DMS114 treated with DMSO at 0.1 percent for 48 hours (cell line): ENCODE measurements at regions not wholly inside any gene's neighbourhood (a gene's known extent, or its start where the extent isn't known, plus 50 kb on each side); places are given as distances from the start of the nearest gene placed in this dataset.
A peak's percentile ranks its signal among the peaks of the same experiment; 100 is the strongest.

Source experiments
- DNase-seq: peaks from one replicate; lab custom pipeline; 2025; ENCODE audit not compliant: unreplicated experiment; lab: John Stamatoyannopoulos, UW

- peak; percentile 65 for DNase-seq
Measured at GRCh38 chr6:140061110-140062042, 686.9 kb upstream of the CITED2 start.

- DNase-seq = no peak
Measured at GRCh38 chr6:140059947-140060346, 685.5 kb upstream of the CITED2 start.

- DNase-seq = no peak
Measured at GRCh38 chr6:140058863-140059262, 684.4 kb upstream of the CITED2 start.

GRCh38 chr6:140052736-140053729 lies 678.6 kb upstream of the CITED2 start:
- DNase-seq = no peak

- no peak for DNase-seq
Measured at GRCh38 chr6:140051521-140052512, 677.4 kb upstream of the CITED2 start.

GRCh38 chr6:140050101-140050995 lies 675.9 kb upstream of the CITED2 start:
- DNase-seq = peak; percentile 84

GRCh38 chr6:140049251-140049650 lies 674.8 kb upstream of the CITED2 start:
- DNase-seq = peak; percentile 74

GRCh38 chr6:140048202-140048790 lies 673.8 kb upstream of the CITED2 start:
- DNase-seq = no peak

GRCh38 chr6:140047321-140047720 lies 672.9 kb upstream of the CITED2 start:
- no peak for DNase-seq

GRCh38 chr6:140046016-140046632 lies 671.7 kb upstream of the CITED2 start:
- DNase-seq = no peak

- no peak for DNase-seq
Measured at GRCh38 chr6:140045116-140045515, 670.7 kb upstream of the CITED2 start.

GRCh38 chr6:140044626-140045025 lies 670.2 kb upstream of the CITED2 start:
- DNase-seq = no peak

GRCh38 chr6:140043762-140044378 lies 669.4 kb upstream of the CITED2 start:
- no peak for DNase-seq

GRCh38 chr6:140043357-140043756 lies 668.9 kb upstream of the CITED2 start:
- DNase-seq = no peak

GRCh38 chr6:140041571-140042332 lies 667.3 kb upstream of the CITED2 start:
- no peak for DNase-seq

- no peak for DNase-seq
Measured at GRCh38 chr6:140041056-140041455, 666.6 kb upstream of the CITED2 start.

- DNase-seq = no peak
Measured at GRCh38 chr6:140040396-140040795, 665.9 kb upstream of the CITED2 start.
